NK-92 treated with Interleukin-12 subunit alpha and Interleukin-12 subunit beta, amount 100 ng/mL, for 24 hours (cell line): ENCODE measurements at regions not wholly inside any gene's neighbourhood (a gene's known extent, or its start where the extent isn't known, plus 50 kb on each side); places are given as distances from the start of the nearest gene placed in this dataset.

ENCODE experiments used
- DNase-seq: peaks from one replicate; lab custom pipeline; 2025; lab: John Stamatoyannopoulos, UW

DNA sequence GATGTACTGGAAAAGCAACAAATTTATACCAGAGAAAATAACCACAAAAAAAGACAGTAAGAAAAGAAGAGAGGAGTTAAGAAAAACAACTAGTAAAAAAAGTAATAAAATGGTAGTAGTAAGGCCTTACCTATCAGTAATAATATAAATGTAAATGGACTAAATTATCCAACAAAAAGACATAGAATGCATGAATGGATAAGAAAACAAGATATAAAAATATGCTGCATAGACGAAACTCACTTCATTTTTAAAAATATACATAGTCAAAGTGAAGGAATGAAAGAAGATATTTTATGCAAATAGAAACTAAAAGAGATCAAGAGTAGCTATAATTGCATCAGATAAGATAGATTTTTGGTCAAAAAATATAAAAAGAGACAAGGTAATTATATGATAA is 739.1 kb downstream of the DNAJB9 start:
- DNase-seq = no peak

- DNase-seq = no peak
Observed at GRCh38 chr7:109309790-109310189, 740.1 kb downstream of the DNAJB9 start.

DNA sequence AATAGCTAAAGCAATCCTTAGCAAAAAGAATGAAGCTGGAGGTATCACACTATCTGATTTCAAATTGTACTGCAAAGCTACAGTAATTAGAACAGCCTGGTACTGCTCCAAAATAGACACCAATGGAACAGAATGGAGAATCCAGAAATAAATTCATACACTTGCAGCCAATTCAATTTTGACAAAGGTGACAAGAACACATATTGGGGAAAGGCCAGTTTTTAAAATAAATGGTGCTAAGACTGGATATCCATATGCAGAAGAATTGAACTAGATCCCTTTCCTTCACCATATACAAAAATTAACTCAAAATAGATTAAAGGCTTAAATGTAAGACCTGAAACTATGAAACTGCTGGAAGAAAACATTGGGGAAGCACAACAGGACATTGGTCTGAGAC is 748.5 kb downstream of the DNAJB9 start:
- no peak for DNase-seq

DNA sequence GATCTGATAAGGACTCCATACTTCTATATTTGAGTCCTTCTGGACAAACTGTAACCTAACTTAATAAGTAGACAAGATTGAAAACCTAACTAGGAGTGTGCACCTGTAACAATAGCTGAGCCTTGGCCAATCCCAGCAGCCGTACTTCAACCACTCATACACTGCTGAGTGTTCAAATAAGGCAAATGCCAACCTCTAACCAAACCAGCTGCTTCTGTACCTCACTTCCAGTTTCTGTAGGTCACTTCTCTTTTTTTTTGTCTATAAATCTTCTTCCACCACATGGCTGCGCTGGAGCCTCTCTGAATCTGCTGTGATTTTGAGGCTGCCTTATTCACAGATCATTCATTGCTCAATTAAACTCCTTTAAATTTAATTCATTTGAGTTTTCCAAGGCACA is 753.2 kb downstream of the DNAJB9 start:
- no peak for DNase-seq

DNA sequence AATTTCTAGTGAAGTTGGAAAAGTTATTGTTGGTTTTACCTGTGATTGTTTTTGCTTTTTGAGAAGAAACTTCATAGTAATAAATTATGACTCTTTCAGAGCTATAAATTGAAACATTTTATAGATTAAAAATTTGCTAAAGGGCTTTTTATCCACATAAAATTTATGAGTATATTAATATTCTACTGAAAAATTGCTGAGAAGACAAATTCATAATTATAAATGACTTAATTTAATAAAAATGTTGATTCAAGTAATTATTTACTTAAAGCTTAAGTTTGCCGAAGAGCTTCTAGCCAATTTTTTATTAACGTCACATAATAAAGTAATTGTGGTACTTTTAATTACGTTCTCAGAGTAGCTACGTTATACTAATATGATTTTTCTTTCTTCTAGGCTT is 761.7 kb downstream of the DNAJB9 start:
- DNase-seq = no peak

GRCh38 chr7:109335951-109336350 is 766.3 kb downstream of the DNAJB9 start:
- DNase-seq = no peak

- DNase-seq = no peak
Observed at GRCh38 chr7:109336531-109336930, 766.9 kb downstream of the DNAJB9 start.

DNA sequence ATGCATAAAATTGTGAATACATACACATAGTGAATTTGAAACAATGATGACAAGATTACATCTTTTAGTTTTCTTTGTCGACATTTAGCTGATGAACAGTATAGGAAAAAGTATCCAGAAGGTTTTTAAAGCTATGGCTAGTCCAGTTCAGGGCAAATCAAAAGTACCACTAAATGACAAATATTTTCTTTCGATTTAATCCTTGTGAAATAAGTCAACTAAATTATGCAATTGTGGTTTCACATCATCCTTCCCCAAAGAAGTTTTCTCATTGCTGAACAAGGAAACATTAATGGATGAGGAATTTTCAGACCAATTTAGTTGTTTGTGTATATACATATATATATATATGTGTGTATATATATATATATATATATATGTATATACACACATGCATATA is 774.0 kb downstream of the DNAJB9 start:
- no peak for DNase-seq

DNA sequence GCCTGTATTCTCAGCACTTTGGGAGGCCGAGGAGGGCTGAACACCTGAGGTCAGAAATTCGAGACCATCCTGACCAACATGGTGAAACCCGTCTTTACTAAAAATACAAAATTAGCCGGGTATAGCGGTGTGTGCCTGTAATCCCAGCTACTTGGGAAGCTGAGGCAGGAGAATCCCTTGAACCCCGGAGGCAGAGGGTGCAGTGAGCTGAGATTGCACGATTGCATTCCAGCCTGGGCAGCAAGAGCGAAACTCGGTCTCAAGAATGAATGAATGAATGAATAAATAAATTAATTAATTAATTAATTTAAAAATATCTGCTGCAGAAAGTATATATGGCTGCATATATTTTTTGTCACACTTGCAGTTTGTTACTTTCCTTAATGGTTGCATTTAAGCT is 781.8 kb downstream of the DNAJB9 start:
- no peak for DNase-seq

- no peak for DNase-seq
Observed at GRCh38 chr7:109354000-109354399, 784.3 kb downstream of the DNAJB9 start.

GRCh38 chr7:109354552-109354951 is 784.9 kb downstream of the DNAJB9 start:
- DNase-seq = no peak

DNA sequence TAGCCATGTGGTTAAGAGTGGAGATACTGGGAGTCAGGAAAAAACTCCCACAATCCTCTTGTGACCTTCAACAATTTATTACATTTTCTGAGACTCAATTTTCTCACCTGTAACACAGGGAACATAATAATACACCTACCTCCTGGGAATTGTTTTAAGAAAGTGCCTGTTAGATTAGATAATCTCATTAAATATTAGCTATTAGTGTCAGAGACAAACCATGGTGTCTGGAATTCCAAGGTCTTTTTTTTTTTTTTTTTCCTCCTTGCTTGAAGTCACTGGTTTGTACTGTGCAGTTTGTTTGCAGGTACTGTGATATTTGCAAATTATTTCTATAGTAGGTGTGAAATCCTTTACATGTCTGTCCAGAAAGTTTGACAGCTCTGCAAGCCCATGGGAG is 806.1 kb downstream of the DNAJB9 start:
- DNase-seq = no peak

DNA sequence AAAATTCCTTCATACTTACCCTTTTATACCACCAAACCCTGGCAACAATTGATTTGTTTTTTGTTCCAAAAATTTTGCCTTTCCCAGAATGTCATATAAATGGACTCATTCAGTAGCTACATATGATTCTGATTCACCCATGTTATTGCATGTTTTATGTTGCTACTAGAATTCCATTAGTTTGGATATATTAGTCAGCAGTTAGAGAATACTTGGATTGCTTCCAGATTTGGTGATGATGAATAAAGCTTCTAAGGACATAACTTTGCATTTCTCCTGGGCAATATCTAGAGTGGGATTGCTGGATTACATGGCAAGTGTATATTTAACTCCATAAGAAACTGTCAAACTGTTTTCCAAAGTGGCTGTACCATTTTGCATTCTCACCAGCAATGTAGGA is 806.9 kb downstream of the DNAJB9 start:
- no peak for DNase-seq

DNA sequence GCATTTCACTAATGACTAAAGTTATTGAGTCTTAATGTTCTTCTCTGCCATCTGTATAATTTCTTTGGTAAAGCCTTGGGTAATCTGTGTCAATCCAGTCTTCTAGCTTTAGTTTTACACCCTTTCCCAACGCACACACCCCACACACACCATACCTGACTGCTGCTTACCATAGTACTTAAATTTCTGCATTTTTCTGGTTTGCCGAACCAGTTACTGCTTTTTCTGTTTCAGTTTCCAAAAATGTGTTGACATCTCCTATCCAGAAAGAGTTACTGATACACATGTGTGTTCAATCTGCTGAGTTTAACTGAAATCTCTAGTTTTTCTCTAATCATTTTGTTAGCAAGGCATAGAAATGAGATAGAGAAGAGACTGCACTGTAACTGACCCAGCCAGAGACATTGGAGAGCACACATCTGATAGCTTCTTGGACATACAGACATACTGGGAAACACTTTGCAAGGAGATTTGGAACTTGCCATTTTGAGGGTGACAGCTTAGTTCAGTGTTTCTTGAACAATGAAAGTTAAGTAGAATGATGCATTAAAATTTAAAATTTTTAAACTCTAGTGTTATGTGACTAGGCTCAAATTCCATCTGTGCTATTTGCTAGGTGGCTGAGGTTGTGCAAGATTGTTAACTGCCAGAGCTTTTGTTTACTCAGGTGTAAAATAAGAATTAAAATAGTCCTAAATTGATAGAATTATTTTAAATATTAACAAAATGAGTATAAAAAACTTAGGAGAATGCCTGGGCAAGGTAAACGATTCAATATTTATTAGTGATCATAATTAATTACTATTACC is 807.6 kb downstream of the DNAJB9 start:
- DNase-seq = no peak

DNA sequence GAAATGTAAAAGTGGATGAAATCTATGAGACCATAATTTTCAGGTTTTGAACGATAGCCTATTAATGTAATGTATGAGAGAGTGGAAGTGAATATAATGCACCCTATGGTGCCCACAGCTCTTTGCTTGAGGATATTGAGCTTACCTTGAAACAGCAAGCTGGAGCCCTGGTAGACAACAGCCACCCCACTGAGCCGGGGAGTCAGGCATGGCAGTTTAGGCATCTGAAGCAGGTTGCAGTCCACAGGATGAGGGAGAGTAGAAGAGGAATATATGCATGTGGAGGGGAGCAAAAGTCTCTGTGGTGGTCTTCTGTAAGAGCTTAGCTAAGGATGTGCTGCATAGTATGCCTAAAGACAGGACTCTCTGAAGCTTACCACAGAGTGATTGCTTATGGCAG is 817.3 kb downstream of the DNAJB9 start:
- no peak for DNase-seq

- DNase-seq = no peak
Observed at GRCh38 chr7:109387530-109387929, 817.9 kb downstream of the DNAJB9 start.

GRCh38 chr7:109391240-109391639 is 821.6 kb downstream of the DNAJB9 start:
- no peak for DNase-seq

- no peak for DNase-seq
Observed at GRCh38 chr7:109402107-109402506, 832.4 kb downstream of the DNAJB9 start.

DNA sequence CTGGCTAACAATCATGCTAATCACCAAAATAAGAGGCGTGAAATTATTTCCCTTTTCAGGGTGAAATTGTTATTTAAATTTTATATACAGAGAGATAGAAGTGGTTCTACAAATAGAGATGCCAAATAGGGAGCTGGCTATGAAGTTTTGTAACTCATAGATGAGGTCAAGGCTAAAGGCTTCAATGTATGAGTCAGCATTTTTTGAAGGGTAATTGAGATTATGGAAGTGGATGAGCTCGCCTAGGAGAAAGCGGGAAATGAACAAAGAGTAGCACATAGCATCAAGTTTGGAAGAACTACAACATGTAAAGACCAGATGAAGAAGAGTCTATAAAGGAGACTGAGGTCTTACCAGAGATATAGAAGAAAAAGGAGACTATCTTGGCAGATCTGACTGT is 838.1 kb downstream of the DNAJB9 start:
- no peak for DNase-seq

GRCh38 chr7:109437957-109438356 is 868.3 kb downstream of the DNAJB9 start:
- no peak for DNase-seq

- DNase-seq = no peak
Observed at GRCh38 chr7:109449760-109450159, 880.1 kb downstream of the DNAJB9 start.

GRCh38 chr7:109456116-109456515 is 886.4 kb downstream of the DNAJB9 start:
- DNase-seq = no peak

GRCh38 chr7:109460296-109460695 is 890.6 kb downstream of the DNAJB9 start:
- DNase-seq = no peak

DNA sequence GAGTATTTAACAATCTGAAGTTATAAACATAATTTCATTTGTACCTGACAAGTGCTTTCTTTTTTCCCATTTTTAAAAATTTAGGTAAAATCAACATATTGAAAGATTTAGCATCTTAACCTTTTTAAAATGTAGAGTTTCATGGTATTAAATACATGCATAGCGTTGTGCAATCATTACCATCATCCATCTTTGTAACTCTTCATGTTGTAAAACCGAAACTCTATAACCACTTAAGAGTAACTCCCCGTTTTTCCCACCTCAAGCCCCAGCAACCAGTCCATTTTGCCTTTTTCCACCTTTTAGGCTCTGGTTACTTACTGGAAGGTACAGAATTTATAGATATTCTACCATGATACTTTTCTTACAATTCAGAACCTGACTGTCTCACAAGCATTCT is 892.5 kb downstream of the DNAJB9 start:
- no peak for DNase-seq
